ENCODE measurements at regions not wholly inside any gene's neighbourhood (a gene's known extent, or its start where the extent isn't known, plus 50 kb on each side); places are given as distances from the start of the nearest gene placed in this dataset.

DNA sequence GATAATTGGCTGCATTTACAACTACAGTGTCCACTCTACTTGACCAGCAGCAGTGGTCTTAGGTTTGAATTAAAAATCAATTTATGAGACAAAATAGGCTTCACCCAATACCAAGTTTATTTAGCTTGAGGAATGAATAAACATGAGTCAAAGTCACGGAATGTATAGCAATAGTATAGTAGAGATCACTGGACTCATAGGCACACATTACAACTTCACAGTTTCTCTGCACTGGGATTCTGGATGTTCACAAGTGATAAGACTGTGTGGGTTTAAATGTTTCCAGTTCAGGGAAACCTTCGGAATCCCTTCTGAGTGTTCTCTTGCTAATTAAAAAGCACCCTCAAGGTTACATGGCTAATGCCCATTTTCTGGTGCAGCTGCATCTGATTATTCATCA is 1064.9 kb downstream of the SLITRK5 start:
- TF ChIP-seq POLR2A (IDR thresholded peaks at IDR 0.05; ENCODE audit: low read length) = no peak
- TF ChIP-seq GATA1 (IDR thresholded peaks at IDR 0.05; ENCODE audit: low read depth, low read length) = no peak

Measured in erythroblast (primary cell).